Effector CD4-positive, alpha-beta T cell (primary cell): ENCODE measurements at regions not wholly inside any gene's neighbourhood (a gene's known extent, or its start where the extent isn't known, plus 50 kb on each side); places are given as distances from the start of the nearest gene placed in this dataset.
"Not testable (repeated sequence)": the region's sequence is repeated elsewhere in the genome, so short reads cannot be mapped to it uniquely, and the experiment has no call there.

Experiments used
- DNase-seq: peaks from one replicate; pipeline ENCODE4 v3.0.0-alpha.2; 2020

DNA sequence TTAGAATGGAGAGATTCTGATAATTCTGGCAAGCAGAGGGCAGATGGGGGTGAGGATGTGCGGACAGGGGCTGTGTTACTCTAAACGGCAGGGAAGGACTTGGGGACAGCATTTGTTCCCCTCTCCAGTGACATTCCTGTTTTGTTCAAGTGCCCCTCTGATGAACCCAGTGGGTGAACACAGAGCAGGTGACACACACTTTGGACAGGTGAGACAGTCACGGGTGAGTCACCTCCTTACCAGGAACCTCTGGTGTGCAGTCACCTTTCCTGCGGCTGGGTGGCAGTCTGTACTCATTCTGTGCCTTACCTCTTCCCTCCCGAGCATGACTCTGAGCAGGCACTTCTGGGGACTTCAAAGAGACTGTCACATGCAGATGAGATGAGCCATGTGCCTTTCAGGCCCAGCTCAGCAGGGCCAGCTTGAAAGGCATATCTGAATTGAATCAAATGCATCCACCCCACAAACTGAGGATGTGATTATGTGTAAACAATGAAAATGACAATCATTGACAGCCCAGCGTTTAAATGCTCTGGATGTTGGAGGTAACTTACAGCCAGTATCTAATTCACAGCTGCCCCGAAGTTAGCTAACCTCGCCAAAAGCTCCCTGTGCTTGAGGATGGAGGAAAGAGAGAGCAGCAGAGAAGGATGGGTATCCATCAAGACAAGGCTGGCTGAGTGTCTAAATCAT is 362.4 kb downstream of the BCL2L11 start:
- not testable (repeated sequence) for DNase-seq

DNA sequence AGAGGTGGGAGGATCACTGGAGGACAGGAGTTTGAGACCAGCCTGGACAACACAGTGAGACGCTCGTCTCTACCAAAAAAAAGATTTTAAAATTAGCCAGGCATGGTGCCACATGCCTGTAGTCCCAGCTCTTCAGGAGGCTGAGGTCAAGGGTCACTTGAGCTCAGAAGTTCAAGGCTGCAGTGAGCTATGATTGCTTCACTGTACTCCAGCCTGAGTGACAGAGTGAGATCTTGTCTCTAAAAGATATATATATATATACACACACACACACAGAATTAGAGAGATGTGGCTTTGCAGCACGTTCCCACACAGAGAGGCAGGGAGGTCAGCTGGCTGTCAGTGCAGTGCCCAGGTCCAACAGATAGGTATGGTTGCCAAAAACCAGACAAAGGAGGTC is 363.4 kb downstream of the BCL2L11 start:
- not testable (repeated sequence) for DNase-seq

DNA sequence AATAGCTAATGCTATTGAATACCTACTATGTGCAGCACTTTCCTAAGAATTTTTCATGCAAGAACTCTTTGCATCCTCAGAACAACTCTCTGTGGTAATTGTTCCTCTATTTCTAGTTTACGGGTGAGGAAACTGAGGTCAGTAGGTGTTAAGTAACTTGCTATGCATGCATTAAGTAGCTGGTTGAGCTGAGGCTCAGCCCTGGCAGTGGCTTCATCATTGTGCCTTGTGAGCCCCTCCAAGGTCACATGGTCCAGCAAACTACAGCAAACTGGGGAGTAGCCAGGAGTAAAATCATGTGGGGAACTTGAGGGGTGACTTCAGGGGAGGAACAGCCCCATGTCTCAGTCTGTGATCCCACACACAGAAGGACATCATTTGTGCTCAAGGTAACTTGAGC is 365.2 kb downstream of the BCL2L11 start:
- not testable (repeated sequence) for DNase-seq

DNA sequence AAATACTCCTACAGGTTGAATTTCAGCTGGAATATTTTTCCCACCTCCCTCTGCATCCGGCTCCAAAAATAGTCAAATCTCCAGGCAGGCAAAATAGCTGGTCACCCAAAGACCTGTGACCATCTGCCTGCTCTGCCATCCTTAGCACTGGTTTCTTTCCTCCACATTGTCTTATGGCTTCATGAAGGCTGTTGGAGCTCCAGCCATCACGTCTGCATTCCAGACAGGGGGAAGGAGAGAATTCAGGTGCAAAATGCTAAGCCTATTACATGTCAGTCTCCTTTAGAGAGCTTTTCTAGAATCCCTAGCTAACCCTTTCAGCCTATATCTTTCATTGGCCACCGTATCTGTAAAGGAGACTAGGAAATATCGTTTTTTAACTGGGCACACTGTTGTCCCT is 367.7 kb downstream of the BCL2L11 start:
- not testable (repeated sequence) for DNase-seq

DNA sequence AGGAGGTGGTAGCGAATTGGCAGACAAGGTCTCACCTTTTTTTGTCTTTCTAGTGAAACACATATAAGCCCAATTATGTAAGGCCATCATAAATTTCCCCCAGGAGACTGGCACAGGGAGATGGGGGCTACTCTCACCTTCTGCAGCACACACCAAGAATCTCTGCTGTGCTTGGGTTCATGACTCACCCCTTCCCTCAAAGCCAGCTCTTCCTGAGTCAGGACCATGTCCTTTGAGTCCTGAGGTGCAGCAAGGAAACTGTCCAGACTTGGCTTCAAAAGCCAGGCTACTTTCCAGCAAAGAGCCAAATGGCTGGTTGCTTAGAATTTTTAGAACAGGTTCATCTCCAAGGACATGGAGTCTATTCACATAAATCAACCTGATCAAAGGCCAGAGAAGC is 368.7 kb downstream of the BCL2L11 start:
- not testable (repeated sequence) for DNase-seq

DNA sequence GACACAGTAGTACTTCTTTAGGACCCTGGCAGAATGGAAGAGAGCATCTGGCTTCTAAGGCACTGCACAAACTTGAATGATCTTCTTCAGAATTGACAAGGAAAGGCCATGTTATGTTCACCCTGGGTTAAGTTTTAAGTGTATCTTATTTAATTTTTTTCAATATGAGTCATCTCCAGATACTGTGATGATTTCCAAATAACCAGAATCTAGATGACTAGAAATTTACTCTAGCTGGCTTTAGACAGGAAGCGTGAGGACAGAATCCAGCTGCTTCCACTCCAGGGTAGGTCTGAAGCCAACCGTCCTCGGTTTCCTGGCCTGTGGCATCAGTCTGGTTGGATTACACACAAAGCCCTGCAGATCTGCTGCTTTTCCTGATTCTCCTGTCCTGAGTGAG is 370.5 kb downstream of the BCL2L11 start:
- not testable (repeated sequence) for DNase-seq

DNA sequence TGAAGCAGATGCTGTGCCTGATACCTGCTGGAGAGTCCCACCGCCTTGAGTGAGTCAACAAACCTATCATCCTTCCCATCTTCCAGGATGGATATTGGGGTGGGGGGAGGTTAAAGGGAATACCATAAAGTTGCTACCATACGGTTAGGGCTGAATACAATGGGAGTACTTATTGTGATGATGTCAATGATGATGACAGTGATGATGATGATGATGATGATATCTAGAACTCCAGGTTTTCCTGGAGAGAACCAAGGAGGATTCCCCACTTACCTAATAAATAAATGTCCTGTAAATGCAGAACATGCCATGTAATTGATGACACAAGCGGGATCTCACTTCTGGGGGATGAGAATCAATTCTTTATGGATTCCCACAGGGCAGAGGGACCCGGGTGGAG is 370.9 kb downstream of the BCL2L11 start:
- DNase-seq = not testable (repeated sequence)

DNA sequence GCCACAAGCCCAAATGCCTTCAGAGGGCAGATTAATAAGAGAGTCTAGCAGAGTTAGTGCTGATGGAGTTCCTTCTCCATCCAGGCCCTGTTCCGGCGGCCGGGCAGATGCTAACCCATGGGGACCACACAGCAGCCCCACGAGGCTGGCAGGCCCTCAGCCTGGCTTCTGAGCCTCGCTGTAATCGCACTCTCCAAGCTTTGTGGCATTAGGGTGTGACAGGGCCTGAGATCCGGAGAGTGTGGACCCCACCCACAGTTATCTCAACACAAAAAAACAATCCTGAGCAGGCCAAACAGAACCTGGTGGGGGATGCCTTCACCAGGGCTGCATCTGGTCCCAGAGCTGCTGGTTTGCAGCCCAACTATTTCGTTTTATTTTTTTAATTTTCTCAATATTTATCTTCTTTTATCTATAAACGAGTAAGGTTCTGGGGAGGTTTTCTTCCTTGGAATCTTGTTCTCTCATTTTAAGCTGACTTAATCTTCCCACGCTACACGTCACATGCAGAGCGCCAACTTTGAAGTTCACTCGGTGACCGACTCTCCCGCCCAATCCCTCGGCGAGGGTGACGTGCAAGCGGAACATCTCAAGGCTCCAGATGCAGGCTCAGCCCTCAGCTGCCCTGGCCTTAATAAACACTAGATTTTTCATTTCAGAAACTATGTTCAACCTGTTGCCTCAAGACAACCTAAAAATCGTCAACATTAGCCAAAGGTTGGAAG is 372.4 kb downstream of the BCL2L11 start:
- DNase-seq = not testable (repeated sequence)

DNA sequence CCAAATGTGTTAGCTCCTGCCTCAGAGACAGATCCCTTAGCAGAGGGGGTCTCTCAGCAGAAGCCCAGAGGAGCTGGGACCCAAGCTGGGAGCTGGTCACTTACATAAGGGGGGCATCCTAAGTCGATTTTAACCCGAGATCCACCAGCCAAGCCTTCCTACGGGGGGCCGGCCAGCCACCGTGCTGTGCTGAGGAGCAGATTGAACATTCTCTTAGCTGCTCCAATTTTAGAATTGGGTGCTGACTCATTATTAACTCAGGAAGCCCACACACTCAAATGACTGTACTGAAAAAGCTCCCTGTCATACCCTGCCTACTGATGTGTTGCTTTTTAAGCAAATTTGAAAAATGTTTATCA is 373.0 kb downstream of the BCL2L11 start:
- not testable (repeated sequence) for DNase-seq

DNA sequence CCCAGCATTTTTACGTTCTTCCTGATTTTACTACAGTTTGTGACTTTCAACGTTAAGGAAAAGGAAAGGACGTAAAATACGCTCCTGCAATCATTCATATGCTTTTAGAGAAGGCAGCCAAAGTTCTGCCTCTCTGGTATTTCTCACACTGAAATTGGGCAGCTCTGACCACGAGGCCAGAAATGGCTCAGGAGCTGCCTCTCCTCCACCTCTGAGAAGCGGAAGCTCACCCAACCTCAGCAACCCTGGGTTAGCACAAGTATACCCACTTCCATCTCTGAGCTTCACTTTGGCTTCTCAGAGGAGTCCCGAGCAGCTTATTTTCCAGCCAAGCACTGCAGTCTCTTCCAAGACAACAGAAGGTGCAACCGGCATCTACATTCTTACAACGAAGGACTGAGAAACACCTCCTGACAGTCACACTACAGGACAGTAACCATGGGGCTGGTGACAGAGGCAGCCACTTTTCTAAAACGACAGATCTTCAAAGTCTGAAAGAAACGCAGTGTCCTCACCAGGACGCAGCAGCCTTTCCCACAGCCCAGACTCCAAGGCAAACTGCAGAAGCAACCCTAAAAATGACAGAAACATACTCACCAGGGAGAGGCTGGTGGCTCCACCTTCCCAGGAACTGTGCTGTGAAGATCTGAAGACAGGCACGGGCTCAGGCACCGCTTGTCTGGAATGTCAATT is 373.7 kb downstream of the BCL2L11 start:
- not testable (repeated sequence) for DNase-seq

DNA sequence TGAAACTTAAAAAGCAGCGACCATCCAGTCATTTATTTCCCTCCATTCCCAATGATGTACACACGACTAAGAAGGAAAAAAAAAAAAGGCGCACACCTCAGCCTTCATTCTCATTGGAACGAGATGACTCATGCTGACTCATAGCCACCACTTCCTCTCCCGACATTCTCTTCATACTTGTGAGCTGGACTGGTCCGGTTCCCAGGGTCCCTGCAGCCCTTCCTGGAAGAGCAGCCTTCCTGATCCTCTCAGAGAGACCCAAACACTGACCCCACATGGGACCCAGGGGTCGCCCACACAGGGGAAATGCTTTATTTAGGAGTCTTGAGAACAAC is 374.2 kb downstream of the BCL2L11 start:
- DNase-seq = not testable (repeated sequence)

DNA sequence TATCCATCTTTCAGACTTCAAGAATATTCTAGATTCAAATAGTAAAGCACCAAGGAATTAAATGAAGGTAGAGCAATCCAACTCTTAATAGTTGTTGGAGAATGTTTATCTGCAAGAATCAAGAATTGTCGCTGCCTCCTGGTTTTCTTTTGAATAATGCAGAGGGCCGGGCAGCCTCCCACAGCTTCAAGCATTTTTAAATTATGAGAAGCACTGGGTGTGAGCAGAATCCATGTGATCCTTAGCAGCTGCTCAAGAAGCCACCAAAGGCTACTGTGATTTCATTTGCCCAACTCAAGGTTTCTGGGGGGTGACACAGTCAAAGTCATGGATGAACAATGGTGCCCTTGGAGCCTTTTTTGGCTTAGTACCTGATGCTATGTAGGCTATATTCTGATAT is 374.9 kb downstream of the BCL2L11 start:
- not testable (repeated sequence) for DNase-seq

DNA sequence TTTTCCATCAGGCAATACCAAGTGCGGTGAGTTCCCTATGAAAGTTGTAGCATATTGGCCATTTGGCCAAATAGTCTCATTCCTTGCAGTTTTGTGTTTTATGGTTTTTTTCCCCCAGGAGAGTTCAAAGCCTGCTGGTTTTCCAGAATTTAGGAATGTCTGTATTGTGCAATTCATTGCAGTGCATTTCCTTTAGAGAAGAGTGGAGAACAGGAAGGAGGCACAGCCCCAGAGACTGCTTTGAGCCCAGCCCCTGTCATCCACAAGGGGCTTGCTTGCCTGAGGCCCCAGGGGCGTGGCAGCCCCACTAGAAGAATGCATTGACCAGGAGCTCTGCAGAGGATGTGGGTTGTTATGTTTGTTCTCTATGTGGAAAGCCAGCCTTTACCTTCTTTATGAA is 375.5 kb downstream of the BCL2L11 start:
- not testable (repeated sequence) for DNase-seq

DNA sequence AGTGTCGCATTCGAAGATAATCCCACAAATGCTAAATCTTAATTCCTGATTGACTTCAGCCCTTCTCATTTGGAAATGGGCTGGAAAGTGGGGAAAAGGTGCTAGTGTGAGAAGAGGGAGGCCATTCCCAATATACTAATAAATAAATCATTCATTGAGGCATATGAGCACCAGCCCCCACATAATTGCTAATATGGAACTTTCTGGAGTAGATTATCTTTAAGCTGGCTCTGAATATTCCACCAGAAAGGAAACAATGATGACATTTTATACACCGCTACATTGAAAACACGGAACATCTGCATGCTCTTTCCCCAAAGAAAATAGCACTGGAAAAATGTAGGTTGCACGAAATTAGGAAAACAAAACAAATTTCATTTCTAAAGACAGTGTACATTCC is 376.1 kb downstream of the BCL2L11 start:
- DNase-seq = not testable (repeated sequence)

DNA sequence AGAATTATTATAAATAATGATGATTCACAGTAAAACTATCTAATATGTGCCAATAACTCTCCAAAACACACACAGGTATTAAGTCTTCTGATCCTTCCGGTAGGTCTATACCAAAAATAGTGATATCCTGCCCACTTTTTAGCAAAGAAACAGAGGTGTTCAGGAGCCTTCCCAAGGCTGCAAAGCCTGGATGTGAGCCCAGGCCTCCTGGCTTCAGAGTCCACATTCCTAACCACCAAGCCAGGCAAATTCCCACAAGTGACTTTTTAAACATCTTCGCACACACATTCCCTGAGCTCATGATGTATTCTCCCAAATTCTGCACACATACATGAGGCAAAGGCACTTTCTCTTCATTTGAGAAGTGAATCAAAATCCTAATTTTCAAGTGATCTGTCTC is 376.6 kb downstream of the BCL2L11 start:
- DNase-seq = not testable (repeated sequence)

DNA sequence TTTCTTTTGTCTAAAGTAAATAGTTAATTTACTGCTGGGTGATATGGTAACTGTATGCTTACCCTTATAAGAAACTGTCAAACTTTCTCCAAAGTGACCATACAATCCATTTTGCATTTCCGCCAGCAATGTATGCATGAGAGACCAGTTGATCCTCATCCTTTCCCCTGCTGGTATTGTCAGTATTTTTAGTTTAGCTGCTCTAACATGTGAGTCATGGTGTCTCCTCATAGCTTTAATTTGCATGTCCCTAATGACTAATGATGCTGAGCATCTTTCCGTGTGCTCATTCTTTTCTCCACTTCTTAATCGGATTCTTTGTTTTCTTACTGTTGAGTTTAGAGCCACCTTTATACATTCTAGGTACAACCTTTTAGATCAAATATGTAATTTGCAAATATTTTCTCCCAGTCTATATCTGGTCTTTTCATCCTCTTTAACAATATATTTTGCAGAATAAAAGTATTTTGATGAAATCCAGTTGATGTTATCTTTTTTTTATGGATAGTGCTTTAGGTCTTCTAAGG is 379.9 kb downstream of the BCL2L11 start:
- DNase-seq = not testable (repeated sequence)

DNA sequence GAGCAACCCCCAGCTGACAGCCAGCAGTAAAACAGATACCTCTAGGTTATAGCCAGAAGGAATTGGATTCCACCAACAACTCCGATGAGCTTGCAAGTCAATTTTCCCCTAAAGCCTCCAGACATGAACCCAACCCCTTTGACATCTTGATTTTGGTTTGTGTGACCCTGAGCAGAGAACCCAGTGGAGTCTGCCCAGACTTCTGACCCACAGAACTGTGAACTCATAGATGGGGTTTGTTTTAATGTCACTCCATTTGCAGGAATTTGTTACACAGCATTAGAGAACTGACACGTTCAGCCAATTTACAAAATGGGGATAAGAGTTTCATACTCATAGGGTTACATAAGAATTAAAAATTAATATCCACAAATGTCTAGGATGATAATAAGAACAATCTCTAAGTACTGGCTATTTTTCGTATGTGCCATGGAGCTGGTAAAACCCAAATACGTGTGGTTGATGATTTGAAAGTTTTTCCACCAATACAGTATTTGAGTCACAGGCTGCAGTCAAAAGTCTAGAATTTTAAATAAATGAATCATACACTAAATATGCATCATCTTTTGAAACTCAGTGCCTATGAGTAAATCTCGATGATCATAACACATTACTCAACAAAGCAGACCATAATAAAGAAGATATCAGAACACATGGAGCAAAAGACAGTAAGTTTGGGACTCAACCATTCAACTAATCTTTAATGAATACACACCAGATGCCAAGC is 380.0 kb downstream of the ANAPC1 start:
- not testable (repeated sequence) for DNase-seq

DNA sequence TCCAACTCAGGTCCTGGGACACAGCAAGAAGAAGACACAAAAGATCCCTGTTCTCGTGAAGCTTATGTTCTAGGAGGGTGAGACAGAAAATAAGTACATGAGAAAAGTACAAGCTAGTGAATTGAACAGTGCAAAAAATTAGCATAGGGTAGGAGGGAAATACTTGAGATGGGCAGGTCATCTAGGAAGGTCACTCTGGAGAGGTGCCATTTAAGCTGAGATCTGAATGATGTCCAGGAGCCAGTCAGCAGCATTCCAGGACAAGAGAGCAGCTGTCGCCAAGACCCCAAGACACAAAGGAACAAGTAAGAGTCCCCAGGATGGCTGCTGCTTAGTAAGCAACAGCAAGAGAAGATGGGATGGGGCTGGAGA is 379.4 kb downstream of the ANAPC1 start:
- not testable (repeated sequence) for DNase-seq

DNA sequence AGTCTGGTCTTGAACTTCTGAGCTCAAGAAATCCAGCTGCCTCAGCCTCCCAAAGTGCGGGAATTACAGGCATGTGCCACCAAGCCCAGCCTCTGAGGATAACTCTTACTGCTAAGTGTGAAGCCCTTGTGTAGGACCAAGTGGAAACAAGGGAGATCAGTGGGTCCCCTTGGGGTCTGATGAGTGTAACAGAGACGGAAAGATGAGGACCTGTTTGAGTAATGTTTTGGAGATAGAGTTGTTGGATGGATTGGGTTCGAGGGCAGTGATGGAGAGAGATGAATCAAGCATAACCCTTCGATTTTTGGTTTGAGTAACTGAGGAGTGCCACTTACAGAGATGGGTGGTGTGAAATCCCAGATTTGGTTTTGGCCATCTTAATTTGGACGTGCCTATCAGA is 378.7 kb downstream of the ANAPC1 start:
- not testable (repeated sequence) for DNase-seq

DNA sequence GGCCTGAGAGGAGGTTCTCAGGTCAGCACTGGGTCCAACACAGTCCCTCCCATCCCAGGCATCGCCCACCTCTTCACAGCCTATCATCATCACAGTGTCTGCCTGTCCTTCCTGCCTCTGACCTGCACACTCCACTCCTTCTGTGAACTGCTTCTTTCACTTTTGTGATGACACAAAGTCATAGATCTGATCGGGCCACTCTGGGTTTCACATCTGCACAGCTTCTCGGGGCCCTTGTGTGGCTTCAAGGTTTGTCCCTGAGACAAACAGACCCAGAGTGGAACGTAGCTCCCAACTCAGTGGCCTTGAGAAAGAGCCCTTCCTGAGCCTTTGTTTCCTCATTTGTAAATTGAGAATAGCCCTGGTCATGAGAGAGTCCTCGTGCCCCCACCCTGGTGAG is 377.1 kb downstream of the ANAPC1 start:
- not testable (repeated sequence) for DNase-seq

DNA sequence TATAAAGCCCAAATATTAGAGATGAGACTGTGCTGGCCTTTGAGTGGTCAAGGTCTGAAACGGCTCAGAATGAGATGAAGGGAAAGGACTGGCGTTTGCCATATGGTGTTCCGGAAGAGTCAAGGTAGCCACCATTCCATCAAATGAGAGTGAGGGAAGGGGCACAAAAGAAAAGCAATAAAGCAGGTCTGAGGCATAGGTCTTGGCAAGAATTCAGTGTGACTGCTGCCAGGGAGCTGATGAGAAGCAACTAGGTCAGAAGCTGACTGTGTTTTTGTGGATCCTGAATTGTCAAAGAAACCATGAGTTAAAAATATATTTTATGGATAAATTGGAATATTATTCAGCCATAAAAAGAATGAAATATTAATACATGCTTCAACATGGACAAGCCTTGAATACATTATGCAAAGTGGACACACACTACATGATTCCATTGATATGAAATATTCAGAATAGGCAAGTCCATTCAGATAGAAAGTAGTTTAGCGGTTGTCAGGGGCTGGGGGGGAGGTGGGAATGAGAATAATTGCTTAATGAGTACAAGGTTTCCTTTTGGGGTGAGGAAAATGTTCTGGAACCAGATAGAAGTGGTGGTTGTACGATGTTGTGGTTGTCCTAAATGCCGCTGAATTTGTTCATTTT is 374.6 kb downstream of the ANAPC1 start:
- not testable (repeated sequence) for DNase-seq

DNA sequence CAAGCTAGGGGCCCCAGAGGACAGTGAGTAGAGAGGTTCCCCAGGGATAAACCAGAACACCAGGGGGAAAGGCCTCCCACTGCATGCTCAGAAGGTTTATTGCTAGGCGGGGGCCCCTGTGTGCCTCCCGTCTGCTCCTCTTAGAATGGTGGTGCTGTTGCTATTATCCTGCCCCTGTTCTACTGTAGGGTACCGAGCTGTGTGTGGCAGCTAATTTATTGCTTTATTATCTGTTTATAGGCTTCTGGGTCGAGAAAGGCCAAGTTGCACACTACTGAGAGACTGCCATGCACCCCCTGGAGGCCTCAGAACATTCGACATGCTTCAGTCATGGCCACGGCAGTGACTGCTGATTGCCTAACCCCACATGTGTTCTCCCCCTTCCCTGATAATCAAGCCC is 373.6 kb downstream of the ANAPC1 start:
- DNase-seq = not testable (repeated sequence)
